ENCODE measurements at regions not wholly inside any gene's neighbourhood (a gene's known extent, or its start where the extent isn't known, plus 50 kb on each side); places are given as distances from the start of the nearest gene placed in this dataset.

- no peaks in the 10 kb centered on the region for H3K9me3 ChIP-seq (ENCODE audit: control insufficient read depth in 5 of 5, low read length in 5 of 5)
- H3K27ac ChIP-seq (ENCODE audit: low read depth, low read length) = no peak overlapping the region
- H3K9ac ChIP-seq (ENCODE audit: low read length in 5 of 5) = no peak overlapping the region
- H3K4me3 ChIP-seq (ENCODE audit: low read depth in 1 of 5, low read length in 5 of 5) = no peak overlapping the region
- no peaks in the 10 kb centered on the region for H3K27me3 ChIP-seq (ENCODE audit: control insufficient read depth in 5 of 5, insufficient read depth in 4 of 5, low read length in 5 of 5)
- no peaks in the 10 kb centered on the region for H3K36me3 ChIP-seq (ENCODE audit: control insufficient read depth in 5 of 5, insufficient read depth in 5 of 5, low read length in 5 of 5)
- H3K4me1 ChIP-seq (ENCODE audit: control insufficient read depth in 5 of 5, insufficient read depth in 5 of 5, low read length in 5 of 5) = no peaks in the 10 kb centered on the region
These were observed 300.9 kb upstream of the SOX2 start for GRCh38 chr3:181410870-181411269.

GRCh38 chr3:181403876-181404660, 307.7 kb upstream of the SOX2 start:
- H3K4me1 ChIP-seq (ENCODE audit: control insufficient read depth in 5 of 5, insufficient read depth in 5 of 5, low read length in 5 of 5) = no peaks in the 10 kb centered on the region
- H3K36me3 ChIP-seq (ENCODE audit: control insufficient read depth in 5 of 5, insufficient read depth in 5 of 5, low read length in 5 of 5) = no peaks in the 10 kb centered on the region
- no peak overlapping the region for H3K4me3 ChIP-seq (ENCODE audit: low read depth in 1 of 5, low read length in 5 of 5)
- H3K27me3 ChIP-seq (ENCODE audit: control insufficient read depth in 5 of 5, insufficient read depth in 4 of 5, low read length in 5 of 5) = no peaks in the 10 kb centered on the region
- H3K9me3 ChIP-seq (ENCODE audit: control insufficient read depth in 5 of 5, low read length in 5 of 5) = no peaks in the 10 kb centered on the region
- H3K27ac ChIP-seq (ENCODE audit: low read depth, low read length) = no peak overlapping the region
- H3K9ac ChIP-seq (ENCODE audit: low read length in 5 of 5) = no peak overlapping the region

GRCh38 chr3:181402347-181402746, 309.4 kb upstream of the SOX2 start:
- Histone ChIP-seq H3K4me3 (ENCODE audit: low read depth in 1 of 5, low read length in 5 of 5) (no peak overlapping the region), H3K4me1 (ENCODE audit: control insufficient read depth in 5 of 5, insufficient read depth in 5 of 5, low read length in 5 of 5) (no peaks in the 10 kb centered on the region), H3K9ac (ENCODE audit: low read length in 5 of 5) (no peak overlapping the region), H3K27me3 (ENCODE audit: control insufficient read depth in 5 of 5, insufficient read depth in 4 of 5, low read length in 5 of 5) (no peaks in the 10 kb centered on the region), H3K27ac (ENCODE audit: low read depth, low read length) (no peak overlapping the region), H3K36me3 (ENCODE audit: control insufficient read depth in 5 of 5, insufficient read depth in 5 of 5, low read length in 5 of 5) (no peaks in the 10 kb centered on the region), H3K9me3 (ENCODE audit: control insufficient read depth in 5 of 5, low read length in 5 of 5) (no peaks in the 10 kb centered on the region)

GRCh38 chr3:181384970-181385369, 326.8 kb upstream of the SOX2 start:
- Histone ChIP-seq H3K9me3 (ENCODE audit: control insufficient read depth in 5 of 5, low read length in 5 of 5) (peaks cover 0 to 3% (median 0%) of the 10 kb centered on the region in 5 donors), H3K9ac (ENCODE audit: low read length in 5 of 5) (no peak overlapping the region), H3K27ac (ENCODE audit: low read depth, low read length) (no peak overlapping the region)

GRCh38 chr3:181383760-181384159, 328.0 kb upstream of the SOX2 start:
- Histone ChIP-seq H3K4me3 (ENCODE audit: low read depth in 1 of 5, low read length in 5 of 5) (no peak overlapping the region), H3K4me1 (ENCODE audit: control insufficient read depth in 5 of 5, insufficient read depth in 5 of 5, low read length in 5 of 5) (no peaks in the 10 kb centered on the region), H3K27me3 (ENCODE audit: control insufficient read depth in 5 of 5, insufficient read depth in 4 of 5, low read length in 5 of 5) (no peaks in the 10 kb centered on the region), H3K9me3 (ENCODE audit: control insufficient read depth in 5 of 5, low read length in 5 of 5) (peaks cover 0 to 3% (median 0%) of the 10 kb centered on the region in 5 donors), H3K36me3 (ENCODE audit: control insufficient read depth in 5 of 5, insufficient read depth in 5 of 5, low read length in 5 of 5) (no peaks in the 10 kb centered on the region), H3K9ac (ENCODE audit: low read length in 5 of 5) (no peak overlapping the region), H3K27ac (ENCODE audit: low read depth, low read length) (no peak overlapping the region)

More at GRCh38 chr3:181384970-181385369, 326.8 kb upstream of the SOX2 start:
- Histone ChIP-seq H3K4me3 (ENCODE audit: low read depth in 1 of 5, low read length in 5 of 5) (no peak overlapping the region), H3K27me3 (ENCODE audit: control insufficient read depth in 5 of 5, insufficient read depth in 4 of 5, low read length in 5 of 5) (no peaks in the 10 kb centered on the region), H3K36me3 (ENCODE audit: control insufficient read depth in 5 of 5, insufficient read depth in 5 of 5, low read length in 5 of 5) (no peaks in the 10 kb centered on the region), H3K4me1 (ENCODE audit: control insufficient read depth in 5 of 5, insufficient read depth in 5 of 5, low read length in 5 of 5) (no peaks in the 10 kb centered on the region)

- Histone ChIP-seq H3K9me3 (ENCODE audit: control insufficient read depth in 5 of 5, low read length in 5 of 5) (peaks cover 0 to 3% (median 0%) of the 10 kb centered on the region in 5 donors), H3K4me3 (ENCODE audit: low read depth in 1 of 5, low read length in 5 of 5) (no peak overlapping the region), H3K27ac (ENCODE audit: low read depth, low read length) (no peak overlapping the region), H3K4me1 (ENCODE audit: control insufficient read depth in 5 of 5, insufficient read depth in 5 of 5, low read length in 5 of 5) (no peaks in the 10 kb centered on the region), H3K36me3 (ENCODE audit: control insufficient read depth in 5 of 5, insufficient read depth in 5 of 5, low read length in 5 of 5) (no peaks in the 10 kb centered on the region), H3K9ac (ENCODE audit: low read length in 5 of 5) (no peak overlapping the region), H3K27me3 (ENCODE audit: control insufficient read depth in 5 of 5, insufficient read depth in 4 of 5, low read length in 5 of 5) (no peaks in the 10 kb centered on the region)
These were observed 328.5 kb upstream of the SOX2 start for GRCh38 chr3:181383201-181383600.

GRCh38 chr3:181382656-181383055, 329.1 kb upstream of the SOX2 start:
- Histone ChIP-seq H3K4me1 (ENCODE audit: control insufficient read depth in 5 of 5, insufficient read depth in 5 of 5, low read length in 5 of 5) (no peaks in the 10 kb centered on the region), H3K4me3 (ENCODE audit: low read depth in 1 of 5, low read length in 5 of 5) (no peak overlapping the region), H3K36me3 (ENCODE audit: control insufficient read depth in 5 of 5, insufficient read depth in 5 of 5, low read length in 5 of 5) (no peaks in the 10 kb centered on the region), H3K27ac (ENCODE audit: low read depth, low read length) (no peak overlapping the region), H3K9ac (ENCODE audit: low read length in 5 of 5) (no peak overlapping the region), H3K9me3 (ENCODE audit: control insufficient read depth in 5 of 5, low read length in 5 of 5) (peaks cover 0 to 3% (median 0%) of the 10 kb centered on the region in 5 donors), H3K27me3 (ENCODE audit: control insufficient read depth in 5 of 5, insufficient read depth in 4 of 5, low read length in 5 of 5) (no peaks in the 10 kb centered on the region)

GRCh38 chr3:181379278-181379677, 332.4 kb upstream of the SOX2 start:
- no peak overlapping the region for H3K9ac ChIP-seq (ENCODE audit: low read length in 5 of 5)
- H3K27ac ChIP-seq (ENCODE audit: low read depth, low read length) = no peak overlapping the region
- H3K36me3 ChIP-seq (ENCODE audit: control insufficient read depth in 5 of 5, insufficient read depth in 5 of 5, low read length in 5 of 5) = no peaks in the 10 kb centered on the region
- no peak overlapping the region for H3K4me3 ChIP-seq (ENCODE audit: low read depth in 1 of 5, low read length in 5 of 5)
- no peaks in the 10 kb centered on the region for H3K4me1 ChIP-seq (ENCODE audit: control insufficient read depth in 5 of 5, insufficient read depth in 5 of 5, low read length in 5 of 5)
- no peaks in the 10 kb centered on the region for H3K27me3 ChIP-seq (ENCODE audit: control insufficient read depth in 5 of 5, insufficient read depth in 4 of 5, low read length in 5 of 5)
- H3K9me3 ChIP-seq (ENCODE audit: control insufficient read depth in 5 of 5, low read length in 5 of 5) = no peaks in the 10 kb centered on the region

GRCh38 chr3:181369637-181370036, 342.1 kb upstream of the SOX2 start:
- Histone ChIP-seq H3K4me3 (ENCODE audit: low read depth in 1 of 5, low read length in 5 of 5) (no peak overlapping the region), H3K9ac (ENCODE audit: low read length in 5 of 5) (no peak overlapping the region), H3K36me3 (ENCODE audit: control insufficient read depth in 5 of 5, insufficient read depth in 5 of 5, low read length in 5 of 5) (no peaks in the 10 kb centered on the region), H3K27me3 (ENCODE audit: control insufficient read depth in 5 of 5, insufficient read depth in 4 of 5, low read length in 5 of 5) (no peaks in the 10 kb centered on the region), H3K9me3 (ENCODE audit: control insufficient read depth in 5 of 5, low read length in 5 of 5) (no peaks in the 10 kb centered on the region), H3K27ac (ENCODE audit: low read depth, low read length) (no peak overlapping the region), H3K4me1 (ENCODE audit: control insufficient read depth in 5 of 5, insufficient read depth in 5 of 5, low read length in 5 of 5) (no peaks in the 10 kb centered on the region)

GRCh38 chr3:181363231-181363630, 348.5 kb upstream of the SOX2 start:
- Histone ChIP-seq H3K27me3 (ENCODE audit: control insufficient read depth in 5 of 5, insufficient read depth in 4 of 5, low read length in 5 of 5) (no peaks in the 10 kb centered on the region), H3K4me3 (ENCODE audit: low read depth in 1 of 5, low read length in 5 of 5) (no peak overlapping the region), H3K36me3 (ENCODE audit: control insufficient read depth in 5 of 5, insufficient read depth in 5 of 5, low read length in 5 of 5) (no peaks in the 10 kb centered on the region), H3K27ac (ENCODE audit: low read depth, low read length) (no peak overlapping the region), H3K9me3 (ENCODE audit: control insufficient read depth in 5 of 5, low read length in 5 of 5) (peaks cover 0 to 2% (median 0%) of the 10 kb centered on the region in 5 donors), H3K4me1 (ENCODE audit: control insufficient read depth in 5 of 5, insufficient read depth in 5 of 5, low read length in 5 of 5) (no peaks in the 10 kb centered on the region), H3K9ac (ENCODE audit: low read length in 5 of 5) (no peak overlapping the region)
